Neural cell (in vitro differentiated cells): ENCODE measurements at regions not wholly inside any gene's neighbourhood (a gene's known extent, or its start where the extent isn't known, plus 50 kb on each side); places are given as distances from the start of the nearest gene placed in this dataset.
"Not testable (repeated sequence)": the region's sequence is repeated elsewhere in the genome, so short reads cannot be mapped to it uniquely, and the experiment has no call there.

Experiments
- EP300 ChIP-seq: fragments of 450-650 bp; conservative IDR thresholded peaks from 2 replicates; pipeline ENCODE4 v1.6.1; 2014; ENCODE audit warnings: antibody characterized with exemption, mild to moderate bottlenecking, moderate library complexity; ENCODE audit not compliant: poor library complexity, severe bottlenecking
- EZH2 ChIP-seq: fragments of 200-600, 300-800 bp; shearing (Covaris generic), sonication (generic); IDR thresholded peaks from 2 replicates; pipeline ENCODE4 v1.6.1; 2014; ENCODE audit warnings: antibody characterized with exemption, low read length, borderline replicate concordance, mild to moderate bottlenecking; ENCODE audit not compliant: insufficient read depth, poor library complexity, severe bottlenecking
- POLR2AphosphoS5 ChIP-seq: IDR thresholded peaks from 2 replicates; pipeline ENCODE4 v1.6.1; 2012
- RAD21 ChIP-seq: fragments of 450-650 bp; conservative IDR thresholded peaks from 2 replicates; pipeline ENCODE4 v1.6.1; 2014; ENCODE audit warnings: antibody characterized with exemption, mild to moderate bottlenecking, moderate library complexity
- SMC3 ChIP-seq: fragments of 450-650 bp; conservative IDR thresholded peaks from 2 replicates; pipeline ENCODE4 v1.6.1; 2014; ENCODE audit warnings: antibody characterized with exemption, mild to moderate bottlenecking, moderate library complexity; ENCODE audit not compliant: poor library complexity
- TAF1 ChIP-seq: IDR thresholded peaks from 2 replicates; pipeline ENCODE4 v1.6.1; 2012; ENCODE audit warnings: low read depth
- TF ChIP-seq, protein P1 (sequence below): fragments of 450-650 bp; IDR thresholded peaks from 2 replicates; pipeline ENCODE4 v1.5.1; 2014; ENCODE audit warnings: antibody characterized with exemption, mild to moderate bottlenecking, moderate library complexity; ENCODE audit not compliant: poor library complexity, severe bottlenecking
- TF ChIP-seq, protein P2 (sequence below): IDR thresholded peaks from 2 replicates; pipeline ENCODE4 v1.6.1; 2012; ENCODE audit warnings: borderline replicate concordance

DNA sequence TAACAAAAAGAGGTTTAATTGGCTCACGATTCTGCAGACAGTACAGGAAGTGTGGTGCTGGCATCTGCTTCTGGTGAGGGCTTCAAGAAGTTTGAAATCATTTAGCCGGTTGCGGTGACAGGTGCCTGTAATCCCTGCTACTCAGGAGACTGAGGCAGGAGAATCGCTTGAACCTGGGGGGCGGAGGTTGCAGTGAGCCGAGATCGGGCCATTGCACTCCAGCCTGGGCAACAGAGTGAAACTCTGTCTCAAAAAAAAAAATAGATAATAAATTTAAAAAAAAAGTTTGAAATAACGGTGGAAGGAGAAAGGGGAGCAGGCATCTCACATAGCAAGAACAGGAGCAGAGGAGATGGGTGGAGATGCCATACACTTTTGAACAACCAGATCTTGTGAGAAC lies 71.9 kb upstream of the TPTE start:
- TF ChIP-seq, protein P1, sequence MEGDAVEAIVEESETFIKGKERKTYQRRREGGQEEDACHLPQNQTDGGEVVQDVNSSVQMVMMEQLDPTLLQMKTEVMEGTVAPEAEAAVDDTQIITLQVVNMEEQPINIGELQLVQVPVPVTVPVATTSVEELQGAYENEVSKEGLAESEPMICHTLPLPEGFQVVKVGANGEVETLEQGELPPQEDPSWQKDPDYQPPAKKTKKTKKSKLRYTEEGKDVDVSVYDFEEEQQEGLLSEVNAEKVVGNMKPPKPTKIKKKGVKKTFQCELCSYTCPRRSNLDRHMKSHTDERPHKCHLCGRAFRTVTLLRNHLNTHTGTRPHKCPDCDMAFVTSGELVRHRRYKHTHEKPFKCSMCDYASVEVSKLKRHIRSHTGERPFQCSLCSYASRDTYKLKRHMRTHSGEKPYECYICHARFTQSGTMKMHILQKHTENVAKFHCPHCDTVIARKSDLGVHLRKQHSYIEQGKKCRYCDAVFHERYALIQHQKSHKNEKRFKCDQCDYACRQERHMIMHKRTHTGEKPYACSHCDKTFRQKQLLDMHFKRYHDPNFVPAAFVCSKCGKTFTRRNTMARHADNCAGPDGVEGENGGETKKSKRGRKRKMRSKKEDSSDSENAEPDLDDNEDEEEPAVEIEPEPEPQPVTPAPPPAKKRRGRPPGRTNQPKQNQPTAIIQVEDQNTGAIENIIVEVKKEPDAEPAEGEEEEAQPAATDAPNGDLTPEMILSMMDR = not testable (repeated sequence)
- TF ChIP-seq EZH2, POLR2AphosphoS5, TAF1, RAD21, EP300, SMC3: not testable (repeated sequence)
- TF ChIP-seq, protein P2, sequence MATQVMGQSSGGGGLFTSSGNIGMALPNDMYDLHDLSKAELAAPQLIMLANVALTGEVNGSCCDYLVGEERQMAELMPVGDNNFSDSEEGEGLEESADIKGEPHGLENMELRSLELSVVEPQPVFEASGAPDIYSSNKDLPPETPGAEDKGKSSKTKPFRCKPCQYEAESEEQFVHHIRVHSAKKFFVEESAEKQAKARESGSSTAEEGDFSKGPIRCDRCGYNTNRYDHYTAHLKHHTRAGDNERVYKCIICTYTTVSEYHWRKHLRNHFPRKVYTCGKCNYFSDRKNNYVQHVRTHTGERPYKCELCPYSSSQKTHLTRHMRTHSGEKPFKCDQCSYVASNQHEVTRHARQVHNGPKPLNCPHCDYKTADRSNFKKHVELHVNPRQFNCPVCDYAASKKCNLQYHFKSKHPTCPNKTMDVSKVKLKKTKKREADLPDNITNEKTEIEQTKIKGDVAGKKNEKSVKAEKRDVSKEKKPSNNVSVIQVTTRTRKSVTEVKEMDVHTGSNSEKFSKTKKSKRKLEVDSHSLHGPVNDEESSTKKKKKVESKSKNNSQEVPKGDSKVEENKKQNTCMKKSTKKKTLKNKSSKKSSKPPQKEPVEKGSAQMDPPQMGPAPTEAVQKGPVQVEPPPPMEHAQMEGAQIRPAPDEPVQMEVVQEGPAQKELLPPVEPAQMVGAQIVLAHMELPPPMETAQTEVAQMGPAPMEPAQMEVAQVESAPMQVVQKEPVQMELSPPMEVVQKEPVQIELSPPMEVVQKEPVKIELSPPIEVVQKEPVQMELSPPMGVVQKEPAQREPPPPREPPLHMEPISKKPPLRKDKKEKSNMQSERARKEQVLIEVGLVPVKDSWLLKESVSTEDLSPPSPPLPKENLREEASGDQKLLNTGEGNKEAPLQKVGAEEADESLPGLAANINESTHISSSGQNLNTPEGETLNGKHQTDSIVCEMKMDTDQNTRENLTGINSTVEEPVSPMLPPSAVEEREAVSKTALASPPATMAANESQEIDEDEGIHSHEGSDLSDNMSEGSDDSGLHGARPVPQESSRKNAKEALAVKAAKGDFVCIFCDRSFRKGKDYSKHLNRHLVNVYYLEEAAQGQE = not testable (repeated sequence)
